ENCODE measurements at regions not wholly inside any gene's neighbourhood (a gene's known extent, or its start where the extent isn't known, plus 50 kb on each side); places are given as distances from the start of the nearest gene placed in this dataset.

DNA sequence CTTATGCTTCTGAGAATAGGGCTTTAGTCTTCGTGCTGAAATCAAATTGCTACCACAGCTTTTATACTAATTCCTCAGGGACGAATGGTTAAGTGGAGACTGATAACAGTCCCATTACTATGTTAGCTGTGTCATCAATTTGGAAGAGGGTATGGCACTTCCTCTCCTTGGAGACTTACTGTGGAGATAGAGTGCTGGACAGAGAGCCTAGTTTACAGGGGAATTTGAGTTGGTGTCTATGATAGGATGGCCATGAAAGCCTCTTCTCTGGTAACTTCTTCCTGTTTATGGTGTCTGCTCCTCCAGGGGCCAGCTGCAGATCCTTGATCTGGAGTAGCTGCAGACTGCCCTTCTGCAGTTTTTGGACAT is 167.7 kb downstream of the ZNF518B start:
- no peak overlapping the region for H2AK9ac ChIP-seq (replicated peaks; ENCODE audit: low read depth, low read length, poor library complexity)
- no peak overlapping the region for H2BK15ac ChIP-seq (ENCODE audit: low read depth, low read length)
- ChIA-PET CTCF (no interaction called here), POLR2A (ENCODE audit: unreplicated experiment) (no interaction called here)
- TF ChIP-seq MAZ (IDR thresholded peaks at IDR 0.05; ENCODE audit: borderline replicate concordance, low read depth, low read length) (no peak), POLR2A (IDR thresholded peaks at IDR 0.05; ENCODE audit: low read depth, low read length) (no peak), MAFK (IDR thresholded peaks at IDR 0.05; ENCODE audit: low read depth, low read length) (no peak), SMC3 (IDR thresholded peaks at IDR 0.05; ENCODE audit: low read depth, low read length) (no peak), RCOR1 (IDR thresholded peaks at IDR 0.05; ENCODE audit: insufficient replicate concordance, low read length) (no peak), RFX5 (IDR thresholded peaks at IDR 0.05; ENCODE audit: low read depth, low read length) (no peak), RAD21 (IDR thresholded peaks at IDR 0.05; ENCODE audit: low read length) (no peak), MXI1 (IDR thresholded peaks at IDR 0.05; ENCODE audit: borderline replicate concordance, low read depth, low read length) (no peak), CHD1 (IDR thresholded peaks at IDR 0.05; ENCODE audit: low read depth, low read length) (no peak), FOS (IDR thresholded peaks at IDR 0.05; ENCODE audit: low read depth, low read length) (no peak), BHLHE40 (IDR thresholded peaks at IDR 0.05; ENCODE audit: low read depth, low read length) (no peak), NFE2L2 (IDR thresholded peaks at IDR 0.05; ENCODE audit: low read depth, low read length) (no peak), CEBPB (IDR thresholded peaks at IDR 0.05; ENCODE audit: low read depth, low read length) (no peak)
- TF ChIP-seq, protein P1, sequence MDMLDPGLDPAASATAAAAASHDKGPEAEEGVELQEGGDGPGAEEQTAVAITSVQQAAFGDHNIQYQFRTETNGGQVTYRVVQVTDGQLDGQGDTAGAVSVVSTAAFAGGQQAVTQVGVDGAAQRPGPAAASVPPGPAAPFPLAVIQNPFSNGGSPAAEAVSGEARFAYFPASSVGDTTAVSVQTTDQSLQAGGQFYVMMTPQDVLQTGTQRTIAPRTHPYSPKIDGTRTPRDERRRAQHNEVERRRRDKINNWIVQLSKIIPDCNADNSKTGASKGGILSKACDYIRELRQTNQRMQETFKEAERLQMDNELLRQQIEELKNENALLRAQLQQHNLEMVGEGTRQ (IDR thresholded peaks at IDR 0.05; ENCODE audit: low read depth, low read length) = no peak
- TF ChIP-seq, protein P2, sequence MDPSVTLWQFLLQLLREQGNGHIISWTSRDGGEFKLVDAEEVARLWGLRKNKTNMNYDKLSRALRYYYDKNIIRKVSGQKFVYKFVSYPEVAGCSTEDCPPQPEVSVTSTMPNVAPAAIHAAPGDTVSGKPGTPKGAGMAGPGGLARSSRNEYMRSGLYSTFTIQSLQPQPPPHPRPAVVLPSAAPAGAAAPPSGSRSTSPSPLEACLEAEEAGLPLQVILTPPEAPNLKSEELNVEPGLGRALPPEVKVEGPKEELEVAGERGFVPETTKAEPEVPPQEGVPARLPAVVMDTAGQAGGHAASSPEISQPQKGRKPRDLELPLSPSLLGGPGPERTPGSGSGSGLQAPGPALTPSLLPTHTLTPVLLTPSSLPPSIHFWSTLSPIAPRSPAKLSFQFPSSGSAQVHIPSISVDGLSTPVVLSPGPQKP (IDR thresholded peaks at IDR 0.05; ENCODE audit: borderline replicate concordance, low read depth, low read length) = no peak
- TF ChIP-seq, protein P3, sequence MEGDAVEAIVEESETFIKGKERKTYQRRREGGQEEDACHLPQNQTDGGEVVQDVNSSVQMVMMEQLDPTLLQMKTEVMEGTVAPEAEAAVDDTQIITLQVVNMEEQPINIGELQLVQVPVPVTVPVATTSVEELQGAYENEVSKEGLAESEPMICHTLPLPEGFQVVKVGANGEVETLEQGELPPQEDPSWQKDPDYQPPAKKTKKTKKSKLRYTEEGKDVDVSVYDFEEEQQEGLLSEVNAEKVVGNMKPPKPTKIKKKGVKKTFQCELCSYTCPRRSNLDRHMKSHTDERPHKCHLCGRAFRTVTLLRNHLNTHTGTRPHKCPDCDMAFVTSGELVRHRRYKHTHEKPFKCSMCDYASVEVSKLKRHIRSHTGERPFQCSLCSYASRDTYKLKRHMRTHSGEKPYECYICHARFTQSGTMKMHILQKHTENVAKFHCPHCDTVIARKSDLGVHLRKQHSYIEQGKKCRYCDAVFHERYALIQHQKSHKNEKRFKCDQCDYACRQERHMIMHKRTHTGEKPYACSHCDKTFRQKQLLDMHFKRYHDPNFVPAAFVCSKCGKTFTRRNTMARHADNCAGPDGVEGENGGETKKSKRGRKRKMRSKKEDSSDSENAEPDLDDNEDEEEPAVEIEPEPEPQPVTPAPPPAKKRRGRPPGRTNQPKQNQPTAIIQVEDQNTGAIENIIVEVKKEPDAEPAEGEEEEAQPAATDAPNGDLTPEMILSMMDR (conservative IDR thresholded peaks at IDR 0.05; ENCODE audit: low read depth, low read length) = no peak
- H3K23ac ChIP-seq (ENCODE audit: low read depth, low read length) = no peak overlapping the region
- no CpG with 5 or more reads among the region's 2 CpGs for WGBS, 2 experiments (ENCODE audit: extremely low coverage in 2 of 2, insufficient read length in 1 of 2)
- H3K56ac ChIP-seq (ENCODE audit: extremely low read depth, insufficient read depth, low read length) = no peak overlapping the region
- no peak overlapping the region for H3K27ac ChIP-seq (ENCODE audit: insufficient read depth, low read length)
- no peaks in the 10 kb centered on the region for H3K27me3 ChIP-seq (ENCODE audit: control insufficient read depth, insufficient read depth, low read length)
- H4K5ac ChIP-seq (ENCODE audit: low read depth, low read length) = no peak overlapping the region
- no peak overlapping the region for H3K9ac ChIP-seq (ENCODE audit: low read depth, low read length)
- intact Hi-C loops (cut with micrococcal nuclease) = no loop called here
- H3K36me3 ChIP-seq (ENCODE audit: control insufficient read depth, insufficient read depth, low read length) = no peaks in the 10 kb centered on the region
- no peak overlapping the region for H4K91ac ChIP-seq (ENCODE audit: insufficient read depth, low read depth, low read length)
- ATAC-seq (ENCODE audit: low read depth) (no peak), DNase-seq (no peak)
- no peak overlapping the region for H3K4ac ChIP-seq (ENCODE audit: low read depth, low read length)
- H3K79me1 ChIP-seq (ENCODE audit: low read depth in 1 of 2, low read length in 2 of 2) = no peaks in the 10 kb centered on the region
- dilution Hi-C loops (cut with HindIII; ENCODE audit: low sequenced_read_pairs, unreplicated experiment) = no loop called here
- no peak overlapping the region for H2BK5ac ChIP-seq (ENCODE audit: low read depth, low read length, poor library complexity, severe bottlenecking)
- no peak overlapping the region for H2AFZ ChIP-seq (replicated peaks; ENCODE audit: low read length, poor library complexity)
- H3K14ac ChIP-seq (replicated peaks; ENCODE audit: low read depth, low read length) = no peak overlapping the region
- H2BK120ac ChIP-seq (ENCODE audit: low read depth, low read length) = no peak overlapping the region
- no TSS peak for BruUV-seq (replicated peaks)
- H4K8ac ChIP-seq (ENCODE audit: low read depth in 2 of 2, low read length in 2 of 2) = no peak overlapping the region
- no peak overlapping the region for H3K18ac ChIP-seq (ENCODE audit: low read depth, low read length)
- no peaks in the 10 kb centered on the region for H3K9me3 ChIP-seq (ENCODE audit: control insufficient read depth, insufficient read depth, low read length)
- H3K4me1 ChIP-seq (ENCODE audit: control insufficient read depth, insufficient read depth, low read length) = no peaks in the 10 kb centered on the region
- H2BK20ac ChIP-seq (ENCODE audit: low read depth, low read length) = no peak overlapping the region
- H4K20me1 ChIP-seq (ENCODE audit: insufficient read depth, low read length) = no peaks in the 10 kb centered on the region
- no peak overlapping the region for H2AK5ac ChIP-seq (ENCODE audit: low read depth, low read length)
- H3K4me2 ChIP-seq (ENCODE audit: low read depth, low read length) = no peak overlapping the region
- no peaks in the 10 kb centered on the region for H3K9me1 ChIP-seq (ENCODE audit: insufficient read depth, low read length)
- no peak overlapping the region for H3K4me3 ChIP-seq (ENCODE audit: insufficient read depth, low read depth, low read length)
- in situ Hi-C loops (cut with MboI; ENCODE audit: low sequenced_read_pairs) = no loop called here
